NCI-H748 (cell line): ENCODE measurements at regions not wholly inside any gene's neighbourhood (a gene's known extent, or its start where the extent isn't known, plus 50 kb on each side); places are given as distances from the start of the nearest gene placed in this dataset.

Source experiments
- DNase-seq: peaks from one replicate; lab custom pipeline; 2025; ENCODE audit not compliant: unreplicated experiment; lab: John Stamatoyannopoulos, UW

DNA sequence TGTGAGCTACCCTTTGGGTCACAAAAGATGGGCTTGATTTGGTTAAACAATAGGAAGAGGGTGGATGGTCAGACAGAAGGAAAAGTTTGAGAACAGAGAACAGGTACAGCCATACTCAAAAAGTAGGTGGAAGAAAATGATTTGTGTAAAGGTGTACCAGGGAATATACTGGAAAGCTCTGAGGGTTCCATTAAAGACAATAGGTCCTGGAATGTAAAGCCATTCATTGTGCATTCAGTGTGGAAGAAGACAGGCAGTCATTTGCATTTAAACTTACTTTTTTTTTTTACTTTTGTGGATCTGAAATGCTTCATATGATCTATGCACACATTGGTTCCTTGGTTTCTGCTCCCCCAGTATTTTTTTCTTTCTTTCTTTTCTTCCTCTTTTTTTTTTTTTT, 581.4 kb upstream of the PIK3C3 start:
- DNase-seq: no peak

GRCh38 chr18:41372046-41372665, 582.9 kb upstream of the PIK3C3 start:
- peak; percentile 85 for DNase-seq

DNA sequence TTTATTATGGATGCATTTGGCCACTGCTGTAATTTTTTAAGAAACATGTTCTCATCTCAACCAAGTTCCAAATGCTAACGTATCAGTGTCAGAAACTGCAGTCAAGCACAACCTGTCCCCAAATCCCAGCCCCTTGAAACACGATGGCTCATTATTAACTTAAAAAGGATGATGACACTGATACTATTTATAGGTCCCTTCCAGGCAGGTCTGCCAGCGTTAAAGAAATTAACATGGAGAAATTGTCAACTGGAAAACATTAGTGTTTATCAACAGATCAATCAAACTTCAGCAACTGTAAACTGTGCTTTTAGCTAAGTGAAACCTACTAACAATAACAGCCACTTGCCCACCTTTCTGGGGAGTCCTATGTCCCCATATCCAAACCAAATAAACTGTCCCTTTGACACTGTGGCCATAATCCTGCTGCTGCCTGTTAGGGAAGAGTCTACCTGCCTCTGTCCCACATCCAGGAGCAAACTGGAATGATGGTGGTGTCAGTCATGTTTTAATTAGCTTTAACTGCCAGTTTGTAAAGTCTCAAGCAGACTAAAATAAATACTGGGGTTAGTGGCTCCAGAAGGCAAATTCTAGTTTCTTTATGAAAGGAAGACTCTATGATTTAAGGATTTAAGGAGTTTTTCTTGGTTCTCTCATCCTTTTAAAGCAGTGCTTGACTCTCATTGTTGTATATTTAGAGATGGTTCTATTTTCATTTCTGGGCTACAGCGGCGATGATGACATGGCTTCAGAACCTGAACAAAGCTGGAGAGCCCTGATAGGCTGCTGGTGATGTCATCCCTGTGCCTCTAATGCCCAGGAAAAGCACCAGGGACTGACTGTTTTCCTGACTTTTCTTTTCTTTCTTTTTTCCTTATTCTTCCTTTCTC, 583.6 kb upstream of the PIK3C3 start:
- DNase-seq: peak; percentile 88

GRCh38 chr18:41370740-41371139, 584.3 kb upstream of the PIK3C3 start:
- DNase-seq: peak; percentile 28

DNA sequence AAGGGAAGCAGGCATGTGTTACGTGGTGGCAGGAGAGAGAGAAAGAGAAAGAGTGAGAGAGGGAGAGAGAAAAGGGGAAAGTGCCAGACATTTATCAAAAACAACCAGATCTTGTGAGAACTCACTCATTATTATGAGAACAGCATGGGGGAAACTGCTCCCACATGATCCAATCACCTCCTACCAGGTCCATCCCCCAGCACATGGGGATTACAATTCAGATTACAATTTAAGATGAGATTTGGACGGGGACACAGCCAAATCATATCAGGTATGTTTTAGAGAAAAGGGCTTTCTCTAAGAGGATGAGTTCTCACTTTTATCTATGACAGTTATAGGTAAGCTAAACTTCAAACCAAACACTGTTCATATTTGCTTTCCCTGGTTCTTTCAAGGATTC, 597.3 kb upstream of the PIK3C3 start:
- DNase-seq: no peak

GRCh38 chr18:41353777-41354528, 601.1 kb upstream of the PIK3C3 start:
- DNase-seq: no peak

DNA sequence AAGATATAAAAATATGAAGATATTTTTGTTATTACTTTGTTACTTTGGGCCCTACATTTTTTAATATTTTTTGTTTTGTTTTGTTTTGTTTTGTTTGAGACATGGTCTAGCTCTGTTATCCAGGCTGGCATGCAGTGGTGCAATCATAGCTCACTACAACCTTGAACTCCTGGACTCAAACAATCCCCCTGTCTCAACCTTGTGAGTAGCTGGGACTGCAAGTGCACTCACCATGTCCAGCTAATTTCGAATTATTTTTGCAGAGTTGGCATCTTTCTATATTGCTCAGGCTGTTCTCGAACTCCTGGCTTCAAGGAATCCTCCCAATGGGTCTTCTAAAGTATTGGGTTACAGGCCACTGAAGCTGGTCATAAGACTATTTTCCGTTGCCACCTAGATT, 603.6 kb upstream of the PIK3C3 start:
- DNase-seq: no peak

GRCh38 chr18:41347057-41347456, 608.0 kb upstream of the PIK3C3 start:
- DNase-seq: no peak

DNA sequence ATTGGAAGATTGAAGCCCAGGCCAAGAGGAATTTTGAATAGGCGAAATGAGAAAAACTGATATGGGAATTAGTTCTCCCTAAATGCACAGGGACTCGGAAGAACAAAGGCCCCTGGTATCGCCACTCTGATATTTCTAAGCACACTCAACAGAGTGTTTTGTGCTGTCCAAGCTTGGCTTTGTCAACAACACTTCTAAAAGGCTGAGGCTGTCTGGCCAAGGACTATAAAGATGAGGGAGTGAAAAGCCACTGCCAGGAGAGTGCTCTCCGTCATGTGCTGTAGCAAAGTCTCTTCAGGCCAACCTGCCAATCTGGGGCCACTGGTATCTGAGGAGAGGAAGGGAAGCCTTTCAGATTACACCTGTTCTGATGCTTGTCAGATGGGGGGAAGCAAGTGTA, 611.2 kb upstream of the PIK3C3 start:
- no peak for DNase-seq

- DNase-seq: no peak
Observed at GRCh38 chr18:41338341-41338740, 616.7 kb upstream of the PIK3C3 start.

DNA sequence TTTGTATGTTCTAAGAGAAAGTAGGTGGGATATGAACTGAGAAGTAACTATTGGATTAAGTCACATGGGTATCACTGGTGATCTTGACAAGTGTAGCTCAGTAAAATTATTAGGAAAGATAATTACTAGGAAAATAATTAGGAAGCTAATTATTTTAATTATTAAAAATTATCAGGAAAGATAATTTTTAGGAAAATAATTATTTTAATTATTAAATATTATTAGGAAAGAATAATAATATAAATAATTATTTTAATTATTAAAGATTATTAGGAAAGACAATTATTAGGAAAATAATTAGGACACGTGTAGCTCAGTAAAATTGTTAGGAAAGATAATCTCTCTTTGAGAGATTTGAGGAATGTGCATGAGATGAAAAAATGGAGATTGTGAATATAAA, 623.4 kb upstream of the PIK3C3 start:
- DNase-seq: no peak

DNA sequence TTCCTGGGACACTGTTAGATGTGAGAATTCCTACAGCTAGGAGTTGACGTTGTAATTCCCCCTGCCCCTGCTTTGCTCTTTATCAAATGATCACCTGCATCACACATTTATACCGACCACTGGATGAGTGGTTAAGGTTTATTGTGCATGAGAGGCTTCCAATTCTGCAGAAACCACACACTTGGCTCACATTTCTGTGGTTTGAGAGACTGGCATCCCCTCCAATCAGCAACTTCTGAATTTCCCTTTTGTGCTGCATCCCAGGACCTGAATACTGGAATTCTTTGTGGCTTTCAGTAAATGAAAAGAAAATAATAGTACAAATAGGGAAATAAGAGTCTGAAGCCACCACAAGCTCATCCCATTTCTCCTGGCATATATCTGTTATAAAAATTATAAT, 628.7 kb upstream of the PIK3C3 start:
- no peak for DNase-seq

DNA sequence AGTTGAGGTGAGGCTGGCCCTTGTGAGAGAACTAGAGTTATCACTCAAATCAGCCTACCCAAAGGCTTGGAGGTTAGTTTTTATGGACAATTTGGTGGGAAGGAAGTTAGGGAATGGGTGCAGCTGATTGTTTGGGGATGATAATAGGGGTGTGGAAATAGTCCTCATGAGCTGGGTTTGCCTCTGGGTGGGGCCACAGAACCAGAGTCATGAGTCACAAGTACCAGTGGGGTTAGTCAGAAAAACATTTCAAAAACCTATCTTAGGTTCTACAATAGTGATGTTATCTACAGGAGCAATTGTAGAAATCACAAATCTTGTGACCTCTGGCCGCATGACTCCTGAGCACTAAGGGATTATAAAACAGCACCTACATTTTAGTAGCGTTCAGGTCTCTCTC, 630.1 kb upstream of the PIK3C3 start:
- DNase-seq: no peak

DNA sequence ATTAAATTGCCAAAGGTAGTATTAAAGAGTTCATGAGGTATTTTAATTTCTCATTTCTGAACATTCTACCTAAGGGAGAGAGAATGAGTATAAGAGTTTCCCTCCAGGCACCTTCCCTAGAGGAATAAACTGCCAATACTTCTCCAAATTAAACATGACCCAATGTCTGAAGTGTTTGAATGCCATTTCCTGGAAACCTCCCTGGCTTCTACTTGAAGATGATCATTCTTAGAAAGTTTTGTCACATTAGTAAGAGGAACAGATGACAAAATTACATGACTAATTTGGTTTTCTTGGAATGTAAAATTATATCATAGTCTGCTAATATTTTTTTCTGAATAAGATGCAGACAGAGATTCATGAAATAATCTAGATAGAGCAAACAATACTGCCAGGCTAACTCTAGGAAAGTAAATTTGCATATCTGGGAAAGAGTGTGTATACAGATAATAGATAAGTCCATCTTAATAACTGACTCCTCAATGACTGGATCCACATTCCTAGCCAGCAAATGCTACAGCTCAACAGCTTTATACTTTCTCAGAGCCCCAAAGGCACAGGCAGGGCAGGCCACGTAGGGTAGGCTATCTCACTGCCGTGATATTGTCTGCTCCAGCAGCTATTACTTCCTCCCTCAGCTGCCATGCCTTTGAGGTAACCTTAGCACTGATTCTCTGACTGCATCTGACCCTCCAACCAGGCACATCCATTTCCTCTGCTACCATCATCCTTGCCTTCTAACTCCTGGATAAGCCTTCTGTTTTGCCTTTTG, 630.8 kb upstream of the PIK3C3 start:
- DNase-seq: no peak

DNA sequence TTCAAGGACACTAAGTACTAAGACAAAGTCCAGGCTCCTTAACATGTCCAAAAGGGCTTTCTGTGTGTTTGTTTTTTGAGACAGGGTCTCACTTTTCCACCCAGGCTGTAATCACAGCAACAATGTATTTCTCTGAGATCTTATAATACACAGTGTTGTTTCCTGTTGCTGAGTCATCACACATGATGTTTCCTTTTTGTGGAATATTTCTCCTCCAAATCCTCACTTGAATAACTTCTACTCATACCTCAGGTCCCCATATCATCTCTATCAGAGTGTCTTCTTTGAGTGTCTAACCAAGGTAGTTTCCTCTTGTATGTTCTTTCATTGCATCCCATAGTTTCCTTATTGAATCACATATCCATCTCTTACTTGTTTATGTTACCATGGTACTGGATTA, 632.0 kb upstream of the PIK3C3 start:
- DNase-seq: no peak

DNA sequence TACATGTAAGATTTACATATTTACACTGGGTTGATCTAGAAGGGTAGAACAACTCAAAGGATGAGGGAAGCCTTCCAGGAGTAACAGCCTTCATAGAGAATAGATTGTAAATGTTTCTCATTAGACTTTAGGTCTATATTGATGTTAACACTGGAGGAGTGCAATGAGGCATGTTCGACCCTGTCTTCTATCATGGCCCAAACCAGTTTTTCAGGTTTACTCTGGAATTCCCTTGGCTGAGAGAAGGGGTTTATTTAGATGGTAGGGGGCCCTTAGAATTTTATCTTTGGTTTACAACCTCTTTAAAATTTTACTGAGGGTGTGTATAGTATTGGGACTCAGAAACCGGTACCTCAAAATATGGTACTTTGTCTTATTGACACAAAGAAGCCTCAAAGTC, 634.9 kb upstream of the PIK3C3 start:
- DNase-seq: peak; percentile 92

DNA sequence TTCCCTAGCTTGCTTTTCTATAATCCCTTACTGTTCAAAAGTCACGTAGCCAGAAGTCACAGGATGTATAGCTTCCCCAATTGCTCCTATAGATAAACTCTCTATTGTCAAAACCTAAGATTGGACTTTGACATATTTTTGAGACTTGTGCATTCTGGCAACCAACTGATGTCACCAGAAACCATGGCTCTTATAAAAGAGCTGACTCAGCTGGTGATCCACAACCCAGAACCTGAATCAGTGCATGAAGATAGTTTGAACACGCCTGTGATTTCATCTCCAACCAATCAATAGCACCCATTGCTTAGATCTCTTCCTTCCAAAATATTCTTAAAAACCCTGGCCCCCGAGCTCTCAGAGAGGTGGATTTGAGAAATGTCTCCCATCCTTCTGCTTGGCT, 639.9 kb upstream of the PIK3C3 start:
- DNase-seq: no peak

GRCh38 chr18:41311571-41312547, 643.2 kb upstream of the PIK3C3 start:
- no peak for DNase-seq

GRCh38 chr18:41297740-41298139, 657.3 kb upstream of the PIK3C3 start:
- no peak for DNase-seq

GRCh38 chr18:41269294-41269693, 685.7 kb upstream of the PIK3C3 start:
- DNase-seq: no peak
